NB4 (cell line): ENCODE measurements at regions not wholly inside any gene's neighbourhood (a gene's known extent, or its start where the extent isn't known, plus 50 kb on each side); places are given as distances from the start of the nearest gene placed in this dataset.
A peak's percentile ranks its signal among the peaks of the same experiment; 100 is the strongest.

Source experiments
- DNase-seq: peaks from one replicate; pipeline ENCODE4 v3.0.0; 2010; ENCODE audit warnings: low read depth
- H3K4me3 ChIP-seq: one replicate; pipeline ENCODE4 v1.5.1; 2011; ENCODE audit warnings: mild to moderate bottlenecking, low read depth, low read length, moderate library complexity
- CTCF ChIP-seq: IDR thresholded peaks from one replicate; pipeline ENCODE4 v1.5.1; 2012; ENCODE audit warnings: low read depth, low read length
- MAX ChIP-seq: IDR thresholded peaks from 2 replicates; pipeline ENCODE4 v1.6.1; 2011; ENCODE audit warnings: low read depth, low read length
- MYC ChIP-seq: IDR thresholded peaks from 2 replicates; pipeline ENCODE4 v1.6.1; 2011; ENCODE audit warnings: low read depth, low read length
- POLR2A ChIP-seq: IDR thresholded peaks from 2 replicates; pipeline ENCODE4 v1.6.1; 2011; ENCODE audit warnings: mild to moderate bottlenecking; ENCODE audit not compliant: insufficient read length; ENCODE audit errors: extremely low read depth

GRCh38 chr4:136650541-136651277, 881.6 kb downstream of the PCDH18 start:
- DNase-seq, result no peak
- TF ChIP-seq MAX, result no peak
- TF ChIP-seq CTCF, result no peak
- TF ChIP-seq POLR2A, result no peak
- no peak for TF ChIP-seq MYC
- no peak overlapping the region for H3K4me3 ChIP-seq

DNA sequence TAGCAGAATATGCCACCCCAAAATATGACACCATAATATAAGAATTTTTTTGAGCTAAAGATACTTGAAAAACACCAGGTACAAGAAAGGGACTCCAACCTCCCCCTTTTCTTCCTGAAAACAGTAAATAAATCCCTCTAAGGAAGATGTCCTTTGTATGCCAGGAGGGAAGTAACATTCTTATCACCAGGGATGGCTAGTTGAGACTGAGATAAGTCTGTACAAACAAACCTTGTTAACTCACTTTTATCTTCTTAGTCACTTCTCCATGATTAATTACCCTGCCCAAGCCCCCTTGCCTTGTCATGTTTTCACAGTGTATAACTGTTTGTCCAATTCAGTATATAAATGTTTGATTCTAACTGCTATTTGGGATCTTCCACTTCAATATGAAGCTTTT, 888.0 kb downstream of the PCDH18 start:
- TF ChIP-seq CTCF (no peak), MYC (no peak), MAX (no peak), POLR2A (no peak)
- DNase-seq, result no peak
- no peak overlapping the region for H3K4me3 ChIP-seq

GRCh38 chr4:136643416-136643815, 888.9 kb downstream of the PCDH18 start:
- TF ChIP-seq POLR2A (no peak), MYC (no peak), CTCF (no peak), MAX (no peak)
- no peak overlapping the region for H3K4me3 ChIP-seq
- no peak for DNase-seq

DNA sequence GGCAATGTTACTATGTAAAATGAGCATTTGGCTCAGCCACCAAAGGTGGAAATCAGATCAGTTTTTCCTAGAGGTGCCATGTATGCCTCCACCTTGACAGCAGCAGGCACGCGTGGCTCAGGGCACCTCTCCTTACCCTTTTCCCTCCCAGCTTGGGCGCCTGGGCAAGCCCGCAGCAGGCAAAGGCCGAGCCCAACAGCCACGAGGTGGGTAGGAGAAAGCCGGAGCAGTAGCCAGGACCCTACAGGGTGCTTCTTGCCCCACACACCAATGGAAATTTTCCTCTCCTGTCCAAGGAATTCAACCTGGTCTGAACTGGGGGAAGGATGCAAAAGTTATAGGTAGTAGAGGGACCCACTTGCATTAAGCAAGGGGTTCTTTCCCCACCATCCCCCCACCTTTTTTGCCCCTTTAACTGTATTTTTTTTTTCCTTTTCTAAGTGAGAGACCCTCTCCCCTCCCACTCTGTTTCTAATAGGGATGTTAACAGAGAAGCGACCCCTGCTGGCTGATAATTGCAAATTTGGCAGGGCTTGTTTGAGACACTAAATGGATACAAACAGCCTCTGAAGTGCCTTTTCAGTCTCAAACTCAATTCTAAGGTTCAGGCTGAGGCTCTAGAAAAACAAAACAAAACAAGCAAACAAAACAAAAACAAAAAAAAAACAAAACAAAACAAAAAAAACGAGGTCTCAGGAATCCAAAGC, 895.1 kb downstream of the PCDH18 start:
- TF ChIP-seq MYC (no peak), CTCF (peak; percentile 55)
- no peak overlapping the region for H3K4me3 ChIP-seq
- DNase-seq, result peak; percentile 17

DNA sequence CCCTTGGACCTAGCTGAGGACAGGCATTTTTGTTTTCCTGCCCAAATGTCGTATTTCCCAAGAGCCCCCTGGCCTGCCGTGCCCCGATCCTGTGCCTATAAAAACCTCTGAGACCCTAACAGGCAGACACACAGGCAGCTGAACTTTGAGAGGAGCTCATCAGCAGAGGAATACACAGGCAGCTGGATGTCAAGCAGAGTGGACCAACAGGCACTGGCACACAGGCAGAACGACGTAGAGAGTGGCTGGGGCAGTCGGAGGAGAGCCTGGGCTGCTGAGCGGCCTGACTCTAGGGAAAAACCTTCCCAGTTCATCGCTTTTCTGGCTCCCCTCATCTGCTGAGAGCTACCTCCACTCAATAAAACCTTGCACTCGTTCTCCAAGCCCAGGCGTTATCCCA, 896.1 kb downstream of the PCDH18 start:
- TF ChIP-seq POLR2A (no peak), MAX (no peak), CTCF (no peak), MYC (no peak)

More for the DNA sequence above, 896.1 kb downstream of the PCDH18 start:
- DNase-seq, result no peak
- no peak overlapping the region for H3K4me3 ChIP-seq
